Lower leg skin (tissue), 4 donors: ENCODE measurements at regions not wholly inside any gene's neighbourhood (a gene's known extent, or its start where the extent isn't known, plus 50 kb on each side); places are given as distances from the start of the nearest gene placed in this dataset.

ENCODE experiments used
- DNase-seq, 2 donors: peaks; one replicate each; pipeline ENCODE4 v3.0.0-alpha.2; 2019; ENCODE audit warnings: low spot score in 2 of 2
- H3K4me3 ChIP-seq: fragments of 200-600 bp; sonication (generic); 2 replicates; pipeline ENCODE4 v1.5.1; 2017; ENCODE audit warnings: mild to moderate bottlenecking, low read depth; ENCODE audit not compliant: poor library complexity, severe bottlenecking
- POLR2A ChIP-seq, 2 donors: fragments of 450-650 bp; IDR thresholded peaks; one replicate each; pipeline ENCODE4 v1.6.1; 2016 to 2017; ENCODE audit warnings: antibody characterized with exemption in 2 of 2, mild to moderate bottlenecking in 1 of 2, moderate library complexity in 1 of 2
- WGBS, 2 donors: methylation state at CpG; one replicate each; pipeline ENCODE4 v1.1.5; 2018; 5-methylcytosine and 5-hydroxymethylcytosine counted together
- intact Hi-C: fragments of 100-400 bp; cut with DNase I; formaldehyde crosslinking; loops from one replicate; pipeline ENCODE4 v1.15.0; 2023; ENCODE audit warnings: low total_unique reads
- TF ChIP-seq, protein P1 (sequence below), 3 donors: fragments of 450-650 bp; IDR thresholded peaks; one replicate each; pipeline ENCODE4 v1.5.1; 2016; ENCODE audit warnings: antibody characterized with exemption in 3 of 3, mild to moderate bottlenecking in 3 of 3, moderate library complexity in 2 of 3

DNA sequence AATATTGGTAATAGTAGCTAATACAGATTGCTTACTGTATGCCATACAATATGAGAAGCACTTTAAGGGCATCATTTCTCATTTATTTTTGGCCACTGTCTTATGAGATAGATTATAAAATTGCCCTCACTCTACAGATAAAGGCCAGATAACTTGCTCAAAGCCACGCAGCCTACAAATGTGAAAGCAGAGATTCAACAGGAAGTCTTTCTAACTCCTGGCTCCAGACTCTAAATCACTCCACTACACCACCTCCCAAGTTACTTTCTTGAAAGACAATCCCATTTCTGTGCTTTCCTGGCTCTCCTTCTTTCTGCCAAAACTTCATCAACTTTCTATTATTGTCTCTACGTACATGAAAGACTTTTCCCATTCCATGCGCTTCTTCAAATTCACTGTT lies 194.7 kb downstream of the FBXO8 start:
- intact Hi-C loops: no loop called here
- no peak overlapping the region for H3K4me3 ChIP-seq
- TF ChIP-seq POLR2A (IDR thresholded peaks at IDR 0.05): no peak
- TF ChIP-seq, protein P1, sequence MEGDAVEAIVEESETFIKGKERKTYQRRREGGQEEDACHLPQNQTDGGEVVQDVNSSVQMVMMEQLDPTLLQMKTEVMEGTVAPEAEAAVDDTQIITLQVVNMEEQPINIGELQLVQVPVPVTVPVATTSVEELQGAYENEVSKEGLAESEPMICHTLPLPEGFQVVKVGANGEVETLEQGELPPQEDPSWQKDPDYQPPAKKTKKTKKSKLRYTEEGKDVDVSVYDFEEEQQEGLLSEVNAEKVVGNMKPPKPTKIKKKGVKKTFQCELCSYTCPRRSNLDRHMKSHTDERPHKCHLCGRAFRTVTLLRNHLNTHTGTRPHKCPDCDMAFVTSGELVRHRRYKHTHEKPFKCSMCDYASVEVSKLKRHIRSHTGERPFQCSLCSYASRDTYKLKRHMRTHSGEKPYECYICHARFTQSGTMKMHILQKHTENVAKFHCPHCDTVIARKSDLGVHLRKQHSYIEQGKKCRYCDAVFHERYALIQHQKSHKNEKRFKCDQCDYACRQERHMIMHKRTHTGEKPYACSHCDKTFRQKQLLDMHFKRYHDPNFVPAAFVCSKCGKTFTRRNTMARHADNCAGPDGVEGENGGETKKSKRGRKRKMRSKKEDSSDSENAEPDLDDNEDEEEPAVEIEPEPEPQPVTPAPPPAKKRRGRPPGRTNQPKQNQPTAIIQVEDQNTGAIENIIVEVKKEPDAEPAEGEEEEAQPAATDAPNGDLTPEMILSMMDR (IDR thresholded peaks at IDR 0.05): no peak
- WGBS, 2 donors: 60 to 66% methylated on average over 3 of the region's 3 CpGs
- no peak for DNase-seq

DNA sequence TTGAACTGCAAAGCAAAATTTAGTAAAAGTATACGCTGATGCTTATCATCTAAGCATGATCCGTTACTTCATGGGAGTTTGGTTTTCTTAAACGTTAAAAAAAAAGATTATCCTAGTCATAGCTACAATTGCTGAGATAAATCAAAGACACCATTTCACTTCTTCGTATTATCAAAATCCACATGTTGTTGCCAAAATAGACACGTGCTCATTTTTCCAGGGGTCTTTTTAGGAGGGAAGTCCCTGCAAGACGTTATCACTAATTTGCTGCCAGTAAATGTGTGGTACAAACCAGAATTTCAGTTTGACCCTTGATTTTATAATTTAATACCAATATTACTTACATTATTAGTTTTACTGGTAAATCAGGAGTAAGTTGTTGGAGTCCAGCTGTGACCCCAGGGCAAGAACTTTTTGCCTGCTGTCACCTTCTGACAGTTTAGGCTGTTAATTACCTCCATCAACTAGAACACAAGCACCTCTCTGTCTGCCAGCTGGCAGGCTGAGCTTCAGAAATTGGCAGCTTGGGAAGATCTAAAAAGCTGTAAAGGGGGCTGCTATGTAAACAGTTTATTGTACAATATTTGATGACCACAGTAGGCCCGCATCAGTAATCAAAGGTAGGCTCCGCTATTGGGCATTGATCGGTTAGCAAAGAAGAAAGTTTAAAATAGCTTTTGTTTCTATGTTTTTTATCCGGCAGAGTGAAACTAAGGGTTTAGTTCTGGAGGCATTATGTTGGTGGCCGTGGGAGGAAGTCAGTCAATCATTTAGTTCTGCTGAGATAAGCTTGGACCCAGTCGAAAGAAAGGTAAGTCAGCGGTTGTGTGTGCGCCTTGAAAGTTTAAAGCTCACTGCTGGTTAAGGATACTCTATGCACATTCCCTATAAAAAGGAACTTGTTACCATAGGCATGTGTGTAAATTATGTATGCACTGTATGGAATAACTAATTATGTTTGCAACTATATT lies 196.4 kb downstream of the FBXO8 start:
- intact Hi-C loops: no loop called here
- no peak for DNase-seq
- no peak overlapping the region for H3K4me3 ChIP-seq
- WGBS, 2 donors: 39 to 57% methylated on average over 14 of the region's 14 CpGs
- TF ChIP-seq POLR2A (IDR thresholded peaks at IDR 0.05): no peak
- TF ChIP-seq, protein P1 (IDR thresholded peaks at IDR 0.05): no peak

DNA sequence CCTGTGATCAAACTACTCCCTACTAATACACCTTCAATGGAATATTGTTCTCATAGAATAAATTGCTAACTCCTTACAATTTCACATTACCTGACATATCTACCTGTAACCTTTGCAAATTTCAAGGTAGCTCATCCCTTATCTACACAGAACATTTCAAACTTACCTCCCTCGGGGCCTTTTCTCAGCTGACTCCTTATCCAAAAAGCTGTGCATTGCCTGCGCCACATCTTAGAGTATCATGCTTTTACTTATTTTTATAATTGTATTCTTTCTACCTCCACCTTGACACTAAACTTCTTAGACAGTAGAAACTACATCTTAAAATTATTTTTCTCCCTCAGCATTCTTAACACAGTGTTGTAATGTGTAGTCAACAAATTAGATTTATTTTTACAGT lies 198.5 kb downstream of the FBXO8 start:
- 87 to 89% methylated on average over 2 of the region's 2 CpGs for WGBS, 2 donors
- intact Hi-C loops: no loop called here
- no peak for DNase-seq
- TF ChIP-seq, protein P1 (IDR thresholded peaks at IDR 0.05): no peak
- no peak for TF ChIP-seq POLR2A (IDR thresholded peaks at IDR 0.05)
- no peak overlapping the region for H3K4me3 ChIP-seq

DNA sequence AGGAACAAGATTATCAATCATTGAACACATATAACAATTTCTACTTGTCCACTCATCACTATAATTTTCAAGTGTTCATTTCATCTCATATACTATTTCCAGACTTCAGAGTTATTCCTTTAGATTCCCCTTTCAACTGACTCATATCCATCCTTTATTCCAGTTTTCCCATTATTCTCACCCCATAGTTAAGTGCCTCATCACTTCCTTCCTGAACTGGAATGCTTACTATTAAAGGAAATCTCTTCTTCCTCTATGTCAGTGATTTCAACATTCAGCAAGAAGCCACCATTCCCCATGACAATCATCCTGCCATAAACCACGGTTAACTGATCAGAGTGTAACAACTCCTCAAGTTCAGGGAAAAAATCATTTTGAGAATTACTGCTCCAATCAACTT lies 198.9 kb downstream of the FBXO8 start:
- no peak overlapping the region for H3K4me3 ChIP-seq
- WGBS, 2 donors: 0 to 83% methylated on average over 1 of the region's 1 CpG
- TF ChIP-seq, protein P1 (IDR thresholded peaks at IDR 0.05): no peak
- TF ChIP-seq POLR2A (IDR thresholded peaks at IDR 0.05): no peak
- intact Hi-C loops: no loop called here
- no peak for DNase-seq

DNA sequence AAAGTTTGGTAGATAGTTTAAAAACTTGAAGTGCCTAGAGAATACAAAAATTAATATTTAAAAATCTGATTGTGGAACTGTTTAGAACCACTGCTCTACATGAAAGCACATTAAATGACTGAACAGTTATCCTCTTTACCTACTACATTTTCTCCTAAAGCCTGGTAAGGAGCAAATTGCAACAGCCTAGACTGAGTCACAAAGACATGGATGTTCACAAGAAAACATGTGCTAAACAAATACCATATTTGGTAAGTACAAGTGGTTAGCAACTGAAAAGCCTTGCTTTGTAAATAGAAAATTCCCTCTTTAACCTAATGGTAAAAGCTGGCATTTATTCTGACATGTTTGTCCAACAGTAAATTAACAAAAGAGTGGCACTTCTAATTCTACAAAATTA lies 203.1 kb downstream of the FBXO8 start:
- H3K4me3 ChIP-seq: no peak overlapping the region
- no peak for TF ChIP-seq POLR2A (IDR thresholded peaks at IDR 0.05)
- TF ChIP-seq, protein P1 (IDR thresholded peaks at IDR 0.05): no peak
- intact Hi-C loops: no loop called here
- no peak for DNase-seq

DNA sequence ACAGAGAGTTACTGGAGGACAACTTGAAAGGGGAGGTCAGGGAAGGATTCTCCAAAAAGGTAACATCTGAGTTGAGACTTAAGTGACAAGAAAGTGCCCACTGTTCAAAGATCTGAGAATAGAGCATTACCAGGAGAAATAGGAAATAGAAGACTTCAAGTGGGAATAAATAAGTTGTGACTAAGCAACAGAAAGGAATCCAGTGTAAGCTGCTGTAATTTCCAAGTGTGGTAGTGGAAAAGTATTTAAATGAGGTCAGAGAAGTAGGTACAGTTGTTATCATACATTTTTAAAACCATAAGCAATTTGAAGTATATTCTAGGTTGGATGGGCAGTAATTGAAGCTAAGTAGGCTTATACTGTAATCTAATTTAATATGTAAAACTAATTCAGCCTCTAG lies 211.9 kb downstream of the FBXO8 start:
- TF ChIP-seq, protein P1 (IDR thresholded peaks at IDR 0.05): no peak
- TF ChIP-seq POLR2A (IDR thresholded peaks at IDR 0.05): no peak
- intact Hi-C loops: no loop called here
- no peak overlapping the region for H3K4me3 ChIP-seq
- no peak for DNase-seq
